Ammon's horn (tissue), 1 donor: ENCODE measurements at regions not wholly inside any gene's neighbourhood (a gene's known extent, or its start where the extent isn't known, plus 50 kb on each side); places are given as distances from the start of the nearest gene placed in this dataset.

Source experiments
- DNase-seq: peaks from one replicate; pipeline ENCODE4 v3.0.0-alpha.2; 2016; ENCODE audit warnings: low spot score

GRCh38 chrX:26032111-26032912 lies 105.8 kb upstream of the MAGEB18 start:
- no peak for DNase-seq

- no peak for DNase-seq
These were observed 100.8 kb upstream of the MAGEB18 start for GRCh38 chrX:26037367-26037766.

- DNase-seq = no peak
These were observed 88.0 kb upstream of the MAGEB18 start for GRCh38 chrX:26050099-26050498.

- DNase-seq = no peak
These were observed 67.3 kb upstream of the MAGEB18 start for GRCh38 chrX:26070882-26071281.

GRCh38 chrX:26071618-26072017 lies 66.5 kb upstream of the MAGEB18 start:
- DNase-seq = no peak

GRCh38 chrX:26083093-26083492 lies 55.0 kb upstream of the MAGEB18 start:
- no peak for DNase-seq
